NT2/D1 (cell line): ENCODE measurements at regions not wholly inside any gene's neighbourhood (a gene's known extent, or its start where the extent isn't known, plus 50 kb on each side); places are given as distances from the start of the nearest gene placed in this dataset.

Source experiments
- YY1 ChIP-seq: IDR thresholded peaks from 2 replicates; pipeline ENCODE4 v1.6.1; 2011; ENCODE audit not compliant: insufficient read length, insufficient read depth
- ZNF274 ChIP-seq: IDR thresholded peaks from 2 replicates; pipeline ENCODE4 v1.6.1; 2011; ENCODE audit warnings: mild to moderate bottlenecking, low read depth, low read length

DNA sequence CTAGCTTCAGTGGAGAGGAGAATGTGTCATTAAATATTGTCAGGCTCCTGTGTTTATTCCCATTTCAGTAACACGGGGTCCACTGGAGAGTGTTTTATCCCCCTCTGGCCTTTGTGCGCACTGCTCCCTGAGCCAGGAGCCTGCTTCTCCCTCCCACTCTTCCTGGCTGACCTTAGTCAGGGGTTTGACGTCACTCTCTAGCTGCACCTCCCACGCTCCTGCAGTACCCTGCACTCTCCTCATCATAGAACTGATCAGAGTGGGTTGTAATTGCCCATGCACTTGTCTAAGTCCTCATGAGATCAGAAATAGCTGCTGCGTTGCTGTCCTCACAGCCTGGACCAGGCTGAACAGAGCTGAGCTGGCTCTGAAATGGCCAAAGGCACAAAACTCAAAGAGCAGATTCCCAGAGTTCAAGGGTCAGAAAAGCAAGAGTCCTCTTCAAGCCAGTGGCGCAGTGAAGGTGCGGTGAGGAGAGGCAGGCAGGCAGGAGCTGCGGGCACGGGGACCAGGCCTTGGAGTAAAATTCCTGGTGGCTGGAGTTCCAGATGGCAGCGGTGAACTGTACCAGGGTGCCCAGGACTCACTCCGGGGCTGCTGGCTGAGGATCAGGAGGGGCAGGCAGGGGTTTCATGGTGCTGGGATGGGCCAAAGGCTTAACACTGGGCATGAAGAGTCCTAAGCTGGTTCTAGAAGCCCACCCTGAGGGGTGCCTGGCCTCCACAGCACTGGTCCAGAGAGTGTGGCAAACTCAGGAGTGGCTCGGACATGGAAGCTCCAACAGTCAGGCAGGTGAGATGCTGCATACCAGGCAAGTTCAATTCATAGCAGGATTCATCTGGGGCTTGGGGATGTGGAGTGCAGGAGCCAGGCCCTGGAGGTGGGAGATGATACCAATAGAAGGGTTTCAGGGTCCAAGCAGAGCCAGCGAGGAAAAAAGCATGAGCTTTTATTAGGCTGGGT, 170.9 kb downstream of the SCP2D1 start:
- TF ChIP-seq ZNF274 (no peak), YY1 (no peak)
